OCI-LY3 (cell line): ENCODE measurements at regions not wholly inside any gene's neighbourhood (a gene's known extent, or its start where the extent isn't known, plus 50 kb on each side); places are given as distances from the start of the nearest gene placed in this dataset.
"Not testable (repeated sequence)": the region's sequence is repeated elsewhere in the genome, so short reads cannot be mapped to it uniquely, and the experiment has no call there.

Source experiments
- CTCF ChIP-seq: fragments of 200-600, 300-600 bp; sonication (generic); IDR thresholded peaks from 2 replicates; pipeline ENCODE4 v1.5.1; 2014; ENCODE audit warnings: antibody characterized with exemption, low read length, low read depth
- EZH2phosphoT487 ChIP-seq: fragments of 200-600 bp; shearing (Covaris generic); IDR thresholded peaks from 2 replicates; pipeline ENCODE4 v1.6.1; 2018; ENCODE audit warnings: antibody characterized with exemption, mixed run types, low read depth

GRCh38 chr10:125234576-125234975 is 74.2 kb upstream of the CTBP2 start:
- TF ChIP-seq CTCF, EZH2phosphoT487: not testable (repeated sequence)
